ENCODE measurements at regions not wholly inside any gene's neighbourhood (a gene's known extent, or its start where the extent isn't known, plus 50 kb on each side); places are given as distances from the start of the nearest gene placed in this dataset.

GRCh38 chr6:95521181-95521580 is 56.2 kb upstream of the MANEA start:
- TF ChIP-seq CTCF (IDR thresholded peaks at IDR 0.05) (no peak), EP300 (IDR thresholded peaks at IDR 0.05) (no peak), POLR2A (IDR thresholded peaks at IDR 0.05) (no peak)
